Gastrocnemius medialis (tissue), 4 donors: ENCODE measurements at regions not wholly inside any gene's neighbourhood (a gene's known extent, or its start where the extent isn't known, plus 50 kb on each side); places are given as distances from the start of the nearest gene placed in this dataset.
"Not testable (repeated sequence)": the region's sequence is repeated elsewhere in the genome, so short reads cannot be mapped to it uniquely, and the experiment has no call there.

Source experiments
- ATAC-seq, 2 donors: fragments of 150-250 bp; one replicate each; pipeline ENCODE4 v1.9.1; 2016
- DNase-seq, 2 donors: peaks; one replicate each; pipeline ENCODE4 v3.0.0-alpha.2; 2019
- H3K27ac ChIP-seq, 4 donors: fragments of 200-600 bp; sonication (generic); 1 replicate in 1 of 4; 2 replicates in 3 of 4; pipeline ENCODE4 v1.5.1; 2016 to 2018; ENCODE audit warnings: mild to moderate bottlenecking in 2 of 4, moderate library complexity in 1 of 4
- H3K27me3 ChIP-seq, 3 donors: fragments of 200-600 bp; sonication (generic) in 2 of 3; 1 replicate in 1 of 3; 2 replicates in 2 of 3; pipeline versions ENCODE4 v1.5.1 to v1.6.0; 2016 to 2019; ENCODE audit warnings: mild to moderate bottlenecking in 1 of 3, moderate library complexity in 1 of 3
- H3K36me3 ChIP-seq, 2 donors: fragments of 200-600 bp; sonication (generic) in 1 of 2; one replicate each; pipeline ENCODE4 v1.5.1; 2017 to 2018
- H3K4me1 ChIP-seq, 2 donors: fragments of 200-600 bp; sonication (generic) in 1 of 2; one replicate each; pipeline ENCODE4 v1.5.1; 2016 to 2017; ENCODE audit warnings: mild to moderate bottlenecking in 2 of 2
- H3K4me3 ChIP-seq, 4 donors: fragments of 200-600 bp; sonication (generic) in 3 of 4; 1 replicate in 1 of 4; 2 replicates in 3 of 4; pipeline ENCODE4 v1.5.1; 2016 to 2019; ENCODE audit warnings: mild to moderate bottlenecking in 2 of 4
- H3K9me3 ChIP-seq, 3 donors: fragments of 200-600 bp; sonication (generic) in 2 of 3; 1 replicate in 1 of 3; 2 replicates in 2 of 3; pipeline ENCODE4 v1.5.1; 2016 to 2019
- CTCF ChIP-seq, 5 experiments: fragments of 450-650 bp in 3 of 5; fragments of 200-600 bp in 2 of 5; sonication (generic) in 2 of 5; IDR thresholded peaks in 4 of 5; conservative IDR thresholded peaks in 1 of 5; 1 replicate in 4 of 5; 2 replicates in 1 of 5; pipeline ENCODE4 v1.5.1; 2016 to 2019; ENCODE audit warnings: antibody characterized with exemption in 5 of 5, mild to moderate bottlenecking in 3 of 5, moderate library complexity in 3 of 5
- POLR2A ChIP-seq, 2 donors: fragments of 450-650 bp; IDR thresholded peaks; one replicate each; pipeline ENCODE4 v1.6.1; 2017; ENCODE audit warnings: antibody characterized with exemption in 2 of 2, mild to moderate bottlenecking in 2 of 2, moderate library complexity in 2 of 2
- in situ Hi-C, 4 donors: fragments of 200-750 bp; cut with MboI; loops; one replicate each; pipeline versions ENCODE4 v1.15.0 to v1.8.0; 2017; ENCODE audit warnings: low sequenced_read_pairs in 4 of 4
- intact Hi-C: fragments of 100-400 bp; cut with DNase I; formaldehyde crosslinking; loops from one replicate; pipeline ENCODE4 v1.15.1; 2023; ENCODE audit warnings: low total_unique reads

- H3K4me1 ChIP-seq, result no peaks in the 10 kb centered on the region
- H3K36me3 ChIP-seq, result no peaks in the 10 kb centered on the region
- in situ Hi-C loops (no loop called here), intact Hi-C loops (no loop called here)
- H3K9me3 ChIP-seq, result no peaks in the 10 kb centered on the region
- DNase-seq, result no peak
- no peaks in the 10 kb centered on the region for H3K27me3 ChIP-seq
- no peak for TF ChIP-seq CTCF (IDR thresholded peaks at IDR 0.05 in 4 of 5, conservative IDR thresholded peaks at IDR 0.05 in 1 of 5)
- no peak for TF ChIP-seq POLR2A (IDR thresholded peaks at IDR 0.05)
- no peak overlapping the region for H3K27ac ChIP-seq
- H3K4me3 ChIP-seq, result no peak overlapping the region
- ATAC-seq, result no peak
These were observed 805.3 kb upstream of the EPHA5 start for GRCh38 chr4:66475596-66475995.

DNA sequence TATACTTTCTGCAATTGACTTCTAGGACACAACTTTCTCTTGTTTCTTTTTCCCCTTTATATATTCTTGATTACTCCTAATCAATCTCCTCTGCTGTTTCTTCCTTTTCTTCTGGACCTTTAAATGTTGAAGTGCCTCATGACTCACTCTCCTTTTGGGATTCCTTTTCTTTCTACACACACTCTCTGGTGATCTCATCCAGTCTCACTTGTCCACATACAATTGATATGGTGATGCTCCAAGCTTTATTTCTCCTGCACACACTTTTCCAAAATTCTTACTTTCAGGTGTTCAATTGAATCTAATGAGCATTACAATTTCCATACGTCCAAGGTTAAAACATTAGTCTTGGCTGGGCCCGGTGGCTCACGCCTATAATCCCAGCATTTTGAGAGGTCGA is 794.8 kb upstream of the EPHA5 start:
- TF ChIP-seq POLR2A (IDR thresholded peaks at IDR 0.05) (no peak), CTCF (IDR thresholded peaks at IDR 0.05 in 4 of 5, conservative IDR thresholded peaks at IDR 0.05 in 1 of 5) (no peak)
- H3K4me3 ChIP-seq, result no peak overlapping the region
- H3K27me3 ChIP-seq, result no peaks in the 10 kb centered on the region
- H3K9me3 ChIP-seq, result no peaks in the 10 kb centered on the region
- DNase-seq (no peak), ATAC-seq (no peak)
- intact Hi-C loops (no loop called here), in situ Hi-C loops (no loop called here)
- H3K36me3 ChIP-seq, result no peaks in the 10 kb centered on the region
- no peak overlapping the region for H3K27ac ChIP-seq
- H3K4me1 ChIP-seq, result no peaks in the 10 kb centered on the region

- H3K27ac ChIP-seq, H3K36me3 ChIP-seq, H3K4me3 ChIP-seq, H3K9me3 ChIP-seq, DNase-seq, in situ Hi-C loops, H3K4me1 ChIP-seq, ATAC-seq, intact Hi-C loops, H3K27me3 ChIP-seq: not testable (repeated sequence)
These were observed 792.6 kb upstream of the EPHA5 start for GRCh38 chr4:66462890-66463289.

GRCh38 chr4:66451741-66452140 is 781.5 kb upstream of the EPHA5 start:
- TF ChIP-seq POLR2A (IDR thresholded peaks at IDR 0.05) (no peak), CTCF (IDR thresholded peaks at IDR 0.05 in 4 of 5, conservative IDR thresholded peaks at IDR 0.05 in 1 of 5) (no peak)
- no peak overlapping the region for H3K27ac ChIP-seq
- H3K27me3 ChIP-seq, result no peaks in the 10 kb centered on the region
- no peak for DNase-seq
- H3K36me3 ChIP-seq, result no peaks in the 10 kb centered on the region
- in situ Hi-C loops, result no loop called here
- H3K4me3 ChIP-seq, result no peak overlapping the region
- no peaks in the 10 kb centered on the region for H3K4me1 ChIP-seq
- intact Hi-C loops, result no loop called here
- ATAC-seq, result no peak
- H3K9me3 ChIP-seq, result no peaks in the 10 kb centered on the region

DNA sequence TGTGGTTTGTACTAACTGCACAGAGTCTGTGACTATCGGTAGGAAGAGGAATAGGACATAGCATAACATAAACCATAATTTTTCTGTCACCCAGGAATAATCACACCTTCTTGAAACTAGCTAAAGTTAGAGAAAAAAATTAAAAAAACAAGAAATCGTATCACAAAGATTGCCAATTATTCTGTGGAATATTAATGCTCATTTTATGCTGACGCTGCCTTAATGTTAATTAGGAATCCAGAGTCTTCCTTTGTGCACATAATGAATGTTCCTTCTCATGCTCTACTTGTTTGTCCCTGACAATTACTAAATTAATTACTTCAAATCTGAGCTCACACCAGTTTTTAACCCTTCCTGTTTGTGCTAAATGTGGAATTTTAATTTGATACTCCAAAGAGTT is 772.7 kb upstream of the EPHA5 start:
- H3K4me1 ChIP-seq, result no peaks in the 10 kb centered on the region
- H3K36me3 ChIP-seq, result no peaks in the 10 kb centered on the region
- intact Hi-C loops (no loop called here), in situ Hi-C loops (no loop called here)
- no peak for DNase-seq
- H3K4me3 ChIP-seq, result no peak overlapping the region
- no peaks in the 10 kb centered on the region for H3K9me3 ChIP-seq
- TF ChIP-seq POLR2A (IDR thresholded peaks at IDR 0.05) (no peak), CTCF (IDR thresholded peaks at IDR 0.05 in 4 of 5, conservative IDR thresholded peaks at IDR 0.05 in 1 of 5) (no peak)
- ATAC-seq, result no peak
- no peaks in the 10 kb centered on the region for H3K27me3 ChIP-seq
- H3K27ac ChIP-seq, result no peak overlapping the region
